Left renal cortex interstitium (tissue), 4 donors: ENCODE measurements at regions not wholly inside any gene's neighbourhood (a gene's known extent, or its start where the extent isn't known, plus 50 kb on each side); places are given as distances from the start of the nearest gene placed in this dataset.
"Not testable (repeated sequence)": the region's sequence is repeated elsewhere in the genome, so short reads cannot be mapped to it uniquely, and the experiment has no call there.

ENCODE experiments used
- DNase-seq, 4 donors: peaks; one replicate each; pipeline ENCODE4 v3.0.0-alpha.2; 2013; ENCODE audit warnings: low read depth in 4 of 4, low spot score in 2 of 4, missing footprints in 1 of 4

DNA sequence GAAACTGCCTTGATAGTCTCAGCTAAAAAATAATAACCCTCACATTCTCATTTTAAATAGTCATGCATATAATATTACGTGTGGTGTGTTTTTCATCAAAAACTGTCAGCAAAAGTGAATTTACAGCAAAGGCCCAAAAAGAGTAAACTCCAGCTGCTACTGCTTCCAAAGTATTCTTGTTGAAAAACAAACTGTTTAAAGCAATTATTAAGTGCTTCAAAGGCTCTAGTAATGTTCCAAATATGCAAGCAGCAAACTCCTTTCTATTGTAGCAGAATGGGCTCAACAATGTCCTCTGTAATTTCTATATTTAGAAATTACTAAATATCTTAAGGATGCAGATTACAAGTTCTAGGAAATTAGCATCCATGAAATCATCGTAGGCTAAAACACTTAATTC lies 280.0 kb upstream of the TBX18 start:
- no peak for DNase-seq

DNA sequence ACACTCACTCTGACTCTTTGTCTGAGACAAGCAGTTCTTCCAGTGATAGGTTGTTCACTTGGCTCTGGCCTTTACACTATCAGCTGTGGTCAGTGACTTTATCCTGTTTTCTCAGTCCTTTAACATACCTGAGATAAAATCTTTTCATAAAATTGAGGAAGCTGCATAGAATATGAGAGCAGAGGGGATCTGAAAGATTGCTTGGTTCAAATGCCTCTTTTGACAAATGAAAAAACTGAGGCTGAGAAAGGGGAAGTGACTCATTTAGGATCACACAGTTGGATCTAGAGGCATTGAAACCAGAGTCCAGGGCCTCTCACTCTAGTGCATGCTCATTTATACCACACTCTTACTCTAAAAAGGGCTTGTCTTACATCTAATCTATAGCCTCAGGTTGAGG lies 277.0 kb upstream of the TBX18 start:
- no peak for DNase-seq

DNA sequence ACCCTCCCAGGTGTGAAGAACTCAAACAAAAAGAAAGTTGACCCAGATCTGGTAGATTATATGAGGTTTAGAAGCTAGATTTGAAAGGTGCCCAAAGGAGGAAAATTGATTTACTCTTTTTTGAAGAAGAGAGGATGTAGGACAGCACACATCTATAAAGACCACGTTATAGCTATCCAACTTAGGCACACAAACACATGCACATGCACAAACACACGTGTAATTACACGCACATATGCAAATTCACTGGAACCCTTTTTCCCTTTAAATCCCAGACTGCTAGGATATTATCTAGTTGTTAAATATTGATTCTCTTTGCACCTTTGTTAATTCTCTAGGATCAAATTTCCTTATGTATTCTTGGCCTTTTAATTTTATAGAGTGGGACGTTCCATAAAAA lies 272.8 kb upstream of the TBX18 start:
- DNase-seq, result no peak

DNA sequence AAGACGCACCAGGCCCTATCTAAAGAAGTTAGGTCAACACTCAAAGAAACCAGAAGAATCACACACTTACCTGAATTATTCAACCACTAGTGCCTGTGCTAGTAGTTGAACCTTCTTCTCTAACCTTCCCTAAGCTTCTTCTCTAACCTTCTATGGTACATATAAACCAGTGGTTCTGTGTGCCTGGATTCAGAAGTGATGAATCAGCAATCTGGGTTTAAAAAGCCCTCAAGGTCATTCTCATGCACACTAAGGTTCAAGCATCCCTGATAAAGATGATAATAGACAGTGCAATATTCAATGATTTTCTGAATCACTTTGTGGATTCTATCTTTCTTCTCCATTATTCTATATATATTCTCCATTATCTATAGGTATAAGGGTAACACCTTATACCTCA lies 271.4 kb upstream of the TBX18 start:
- DNase-seq, result no peak

DNA sequence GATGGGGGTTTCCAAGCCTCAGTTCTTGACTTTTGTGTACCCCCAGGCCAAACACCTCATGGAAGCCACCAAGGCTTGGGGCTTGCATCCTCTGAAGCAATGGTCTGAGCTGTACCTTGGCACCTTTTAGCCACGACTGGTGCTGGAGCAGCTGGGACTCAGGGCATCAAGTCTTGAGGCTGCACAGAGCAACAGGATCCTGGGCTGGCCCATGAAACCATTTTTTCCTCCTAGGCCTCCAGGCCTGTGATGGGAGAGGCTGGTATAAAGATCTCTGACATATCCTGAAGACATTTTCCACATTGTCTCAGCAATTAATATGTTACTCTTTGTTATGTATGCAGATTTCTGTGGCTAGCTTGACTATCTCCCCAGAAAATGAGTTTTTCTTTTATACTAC lies 269.1 kb upstream of the TBX18 start:
- no peak for DNase-seq

DNA sequence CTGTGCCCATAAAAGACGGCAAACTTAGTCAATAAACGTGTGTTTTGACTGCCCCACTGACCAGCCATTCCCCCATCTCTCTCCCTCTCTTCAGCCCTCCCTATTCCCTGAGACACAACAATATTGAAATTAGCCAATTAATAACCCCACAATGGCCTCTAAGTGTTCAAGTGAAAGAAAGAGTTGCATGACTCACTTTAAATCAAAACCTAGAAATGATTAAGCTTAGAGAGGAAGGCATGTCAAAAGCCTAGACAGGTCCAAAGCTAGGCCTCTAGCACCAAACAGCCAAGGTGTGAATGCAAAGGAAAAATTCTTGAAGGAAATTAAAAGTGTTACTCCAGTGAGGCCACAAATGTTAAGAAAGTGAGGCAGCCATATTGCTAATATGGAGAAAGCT lies 261.6 kb upstream of the TBX18 start:
- DNase-seq, result no peak

DNA sequence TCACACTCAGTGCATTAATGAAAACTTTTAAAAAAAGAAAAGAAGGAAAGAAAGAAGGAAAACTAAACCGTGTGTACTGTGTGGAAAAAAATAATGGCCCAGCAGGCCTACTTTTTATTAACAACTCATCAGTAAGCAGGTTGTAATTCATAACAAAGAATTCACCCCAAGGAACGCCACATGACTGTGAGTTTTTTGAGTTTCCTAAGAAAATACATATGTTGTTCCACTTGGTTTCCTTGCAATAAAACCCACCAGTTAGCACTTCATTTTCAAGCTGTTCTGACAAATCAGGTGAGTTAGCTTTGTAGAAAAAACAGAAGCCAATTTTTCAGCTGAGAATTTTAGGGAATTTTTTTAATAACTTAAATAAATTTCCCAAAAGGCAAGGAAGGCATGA lies 259.3 kb upstream of the TBX18 start:
- DNase-seq, result no peak

DNA sequence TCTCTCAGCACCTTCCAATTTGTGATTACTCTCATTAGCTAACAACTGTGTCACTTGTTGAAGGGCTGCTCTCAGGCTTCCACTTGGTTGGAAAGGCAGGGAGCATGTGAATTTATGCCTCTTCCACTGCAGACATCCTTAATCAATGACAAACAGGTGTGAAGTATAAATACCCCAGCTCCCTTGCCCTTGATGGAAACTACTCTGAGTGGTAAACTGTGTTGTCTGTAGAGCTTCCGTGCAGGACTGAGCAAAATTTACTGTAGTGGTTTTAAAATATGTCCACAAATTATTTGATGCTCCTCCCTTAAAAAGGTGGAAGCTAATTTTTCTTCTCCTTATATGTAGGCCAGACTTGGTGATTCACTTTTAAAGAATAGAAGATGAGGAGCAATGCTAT lies 253.0 kb upstream of the TBX18 start:
- no peak for DNase-seq

DNA sequence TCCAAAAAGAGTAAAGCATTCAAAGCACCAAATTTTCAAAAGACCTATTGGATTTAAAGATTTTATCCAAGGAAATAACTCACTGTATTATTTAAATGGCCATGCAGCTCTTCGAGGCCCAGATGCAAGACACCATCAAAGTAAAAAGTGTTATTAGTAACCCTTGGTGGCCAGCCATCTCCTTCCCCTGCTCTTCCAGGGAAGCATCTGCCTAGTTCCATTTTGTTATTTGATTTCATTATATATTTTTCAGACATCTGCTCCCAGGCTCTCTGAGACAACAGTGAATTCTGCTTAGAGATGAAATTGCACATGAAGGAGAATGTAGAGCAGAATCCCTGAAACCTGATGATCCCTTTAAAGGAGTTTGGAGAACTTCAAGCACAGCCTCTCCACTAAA lies 252.3 kb upstream of the TBX18 start:
- no peak for DNase-seq

DNA sequence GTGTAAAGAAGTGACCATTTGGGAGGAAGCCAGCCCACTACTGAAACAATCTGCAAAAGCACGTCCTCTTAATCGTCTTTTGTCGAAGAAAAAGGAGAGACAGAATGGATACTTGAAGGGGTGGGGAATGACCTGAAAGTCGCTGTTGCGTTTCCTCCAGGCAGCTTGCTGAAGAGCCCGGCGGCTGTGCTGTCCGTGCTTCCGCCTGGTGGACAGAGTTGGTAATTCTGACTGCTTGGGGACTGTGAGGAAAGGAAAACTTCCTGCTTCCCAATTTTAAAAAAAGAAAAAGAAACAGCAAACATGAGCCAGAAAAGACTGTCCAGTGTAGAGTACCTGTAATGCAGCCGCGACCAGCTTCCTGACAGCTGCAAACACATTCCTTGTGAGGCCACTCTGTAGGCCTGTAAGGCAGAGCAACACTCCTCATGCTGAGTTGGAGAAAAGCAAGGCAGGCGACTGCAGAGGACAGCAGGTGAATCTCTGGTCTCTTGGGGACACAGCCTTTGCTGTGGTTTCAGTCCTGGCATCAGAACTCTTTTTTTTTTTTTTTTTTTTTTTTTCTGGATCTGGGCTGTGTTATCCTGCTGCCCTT lies 251.1 kb upstream of the TBX18 start:
- peak in 2 of 4 donors; percentile 26 to 41 for DNase-seq

DNA sequence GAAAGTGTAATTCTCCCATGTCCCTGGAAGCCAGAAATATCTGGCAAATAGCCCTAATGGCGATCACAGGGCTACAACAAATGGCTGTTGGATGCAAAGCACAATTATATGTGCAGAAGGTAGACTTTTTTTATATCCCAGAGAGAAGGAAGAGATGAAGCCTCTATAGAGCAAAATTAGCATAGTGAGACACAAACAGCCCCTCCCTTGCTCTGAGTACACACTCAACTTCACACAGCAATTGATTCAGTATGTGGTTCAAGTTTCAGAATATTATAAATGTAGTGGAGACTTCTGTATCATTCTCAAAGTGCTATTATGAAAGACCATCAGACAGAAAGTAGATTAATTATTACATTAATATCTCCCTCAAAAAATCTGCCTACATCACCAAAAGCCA lies 246.5 kb upstream of the TBX18 start:
- DNase-seq, result no peak

DNA sequence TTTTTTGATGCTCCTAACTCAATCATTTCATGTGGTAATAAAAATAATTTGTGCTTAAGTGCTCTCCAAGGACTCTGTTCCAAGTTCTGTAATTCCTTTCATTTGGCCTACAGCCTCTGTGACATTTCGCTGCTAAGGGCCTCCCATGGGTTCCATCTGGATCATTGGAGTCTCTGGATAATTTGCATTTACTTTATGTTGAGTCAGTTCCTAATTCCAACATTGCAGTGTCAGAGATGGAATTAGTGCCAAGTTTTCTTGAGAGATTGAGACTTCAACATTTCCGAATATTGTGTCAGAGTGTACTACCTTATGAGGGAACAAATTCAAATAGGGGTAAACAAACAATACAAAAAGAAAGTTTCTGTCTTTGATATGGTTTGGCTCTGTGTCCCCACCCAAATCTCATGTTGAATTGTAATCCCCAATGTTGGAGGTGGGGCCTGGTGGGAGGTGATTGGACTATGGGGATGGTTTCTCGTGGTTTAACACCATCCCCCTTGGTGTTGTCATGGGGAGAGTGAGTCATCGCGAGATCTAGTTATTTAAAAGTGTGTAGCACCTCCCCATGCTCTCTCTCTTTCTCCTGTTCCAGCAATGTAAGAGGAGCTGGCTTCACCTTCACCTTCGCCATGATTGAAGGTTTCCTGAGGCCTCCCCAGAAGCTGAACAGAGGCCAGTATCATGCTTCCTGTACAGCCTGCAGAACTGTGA lies 244.1 kb upstream of the TBX18 start:
- no peak for DNase-seq

DNA sequence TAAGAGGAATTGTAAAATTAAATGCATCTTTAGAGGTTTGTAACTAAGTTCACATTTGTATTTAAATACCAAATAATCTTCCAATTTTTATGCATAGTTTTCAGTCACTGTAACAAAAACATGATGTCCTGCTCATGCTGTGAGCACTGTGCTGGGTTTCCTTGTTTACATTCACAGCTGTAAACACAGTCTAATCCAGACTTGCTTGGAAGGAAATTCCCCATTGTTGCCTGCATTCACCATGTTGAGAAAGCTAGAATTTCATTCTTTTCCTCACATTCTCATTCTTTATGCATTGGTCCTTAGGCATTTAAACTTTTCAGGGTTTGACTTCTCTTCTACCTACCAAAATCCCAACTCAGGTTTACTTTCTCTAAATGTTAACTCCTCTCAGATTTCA lies 242.0 kb upstream of the TBX18 start:
- DNase-seq, result no peak

DNA sequence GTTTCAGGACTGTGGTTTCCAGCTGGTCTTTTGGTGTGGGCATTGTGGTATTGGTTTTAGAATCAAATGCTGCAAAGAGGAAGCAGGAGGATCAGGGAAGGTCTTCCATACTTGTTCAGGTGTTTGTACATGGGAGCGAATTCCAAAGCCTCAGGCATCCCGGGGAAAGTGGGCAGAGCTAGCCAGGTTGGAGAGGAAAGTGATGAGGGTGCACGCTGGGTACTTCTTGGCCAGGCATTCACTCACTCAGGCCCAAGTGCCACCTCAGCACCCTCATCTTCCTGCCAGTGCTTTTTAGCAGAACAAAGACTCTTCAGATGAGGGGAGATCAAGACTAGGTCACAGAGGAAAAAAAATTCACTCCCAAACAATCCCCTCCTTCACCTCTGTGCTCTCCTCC lies 241.1 kb upstream of the TBX18 start:
- no peak for DNase-seq

DNA sequence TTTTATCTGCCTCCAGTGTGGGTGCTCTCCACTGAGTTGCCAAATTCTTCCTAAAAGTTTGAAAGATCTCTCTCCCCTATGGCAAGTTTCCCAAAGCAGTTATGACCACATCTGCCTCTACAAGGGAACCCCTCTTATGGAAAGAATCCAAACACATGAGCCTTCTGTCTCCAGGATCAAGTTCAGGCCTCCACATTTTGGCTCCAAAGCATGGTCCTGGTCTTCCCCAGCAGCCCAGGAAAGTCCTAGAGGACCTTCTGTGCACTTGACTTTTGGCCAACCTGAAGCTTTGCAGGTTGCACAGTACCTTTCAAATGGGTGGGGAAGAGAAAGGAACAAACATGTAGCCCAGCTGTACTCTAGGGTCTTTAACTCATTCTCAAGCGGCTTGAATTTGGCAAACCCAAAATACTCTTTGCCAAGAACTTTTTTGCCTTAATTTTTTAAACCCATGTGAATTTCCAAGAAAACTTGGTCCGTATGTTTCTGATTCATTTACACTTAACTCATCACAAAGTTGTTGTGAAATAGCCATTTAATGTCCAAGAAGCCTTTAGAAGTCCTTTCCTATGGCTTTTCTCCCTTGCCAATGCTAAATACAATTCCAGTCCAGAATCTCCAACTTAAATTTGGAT lies 240.1 kb upstream of the TBX18 start:
- DNase-seq, result no peak

DNA sequence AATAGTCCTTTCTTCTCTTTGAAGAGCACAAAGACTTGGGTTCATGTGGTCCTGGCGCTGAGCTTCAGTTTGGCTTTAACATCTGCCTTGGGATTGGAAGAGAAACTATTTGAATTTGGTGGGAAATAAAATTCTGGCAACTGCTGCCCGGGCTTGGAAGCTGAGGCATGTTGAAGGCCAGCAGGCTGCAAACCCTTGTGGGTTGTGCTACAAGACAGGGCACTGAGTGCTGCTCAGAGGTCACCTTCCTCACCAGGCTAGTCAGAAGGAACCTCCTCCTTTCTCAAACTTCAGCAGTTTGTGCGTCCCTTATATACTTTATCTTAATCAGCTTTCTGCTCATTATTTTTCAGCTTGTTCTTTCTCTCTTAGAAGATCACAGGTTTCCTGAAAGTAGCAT lies 238.4 kb upstream of the TBX18 start:
- DNase-seq, result no peak

DNA sequence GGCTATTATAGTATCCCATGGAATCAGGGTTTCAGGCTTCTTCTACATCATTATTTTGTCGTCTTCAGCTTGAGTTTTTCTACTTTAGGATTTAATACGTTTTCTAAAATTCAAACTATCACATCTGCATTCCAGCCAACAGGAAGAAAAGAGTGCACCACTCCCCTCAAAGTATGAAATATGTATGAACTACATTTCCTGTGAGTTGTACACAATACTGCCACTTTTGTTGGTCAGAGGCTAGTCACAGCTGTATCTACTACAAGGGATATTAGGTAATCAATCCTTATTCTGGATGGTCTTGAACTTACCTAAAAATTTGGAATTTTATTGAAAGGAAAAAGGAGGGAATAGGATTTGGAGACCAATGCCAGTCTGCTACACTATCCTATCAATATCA lies 235.6 kb upstream of the TBX18 start:
- no peak for DNase-seq

DNA sequence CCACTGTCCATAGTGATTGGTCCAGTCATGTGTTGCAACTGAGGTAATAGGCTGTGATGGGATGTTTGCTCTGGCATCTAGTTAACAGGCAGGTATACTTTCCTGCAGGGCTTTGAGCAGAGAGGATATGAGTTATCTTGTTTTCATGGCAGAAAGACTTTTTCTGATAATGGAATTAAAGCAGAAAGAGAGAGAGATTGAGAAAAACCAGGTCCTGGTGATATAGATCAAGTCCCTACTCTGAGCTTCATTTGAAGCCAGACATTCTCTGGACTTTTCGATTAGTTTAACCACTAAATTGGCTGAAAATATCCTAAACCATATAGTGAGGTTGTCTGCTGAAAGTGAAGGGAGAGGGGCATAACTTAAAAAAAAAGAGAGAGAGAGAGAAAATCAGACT lies 233.8 kb upstream of the TBX18 start:
- DNase-seq, result no peak

DNA sequence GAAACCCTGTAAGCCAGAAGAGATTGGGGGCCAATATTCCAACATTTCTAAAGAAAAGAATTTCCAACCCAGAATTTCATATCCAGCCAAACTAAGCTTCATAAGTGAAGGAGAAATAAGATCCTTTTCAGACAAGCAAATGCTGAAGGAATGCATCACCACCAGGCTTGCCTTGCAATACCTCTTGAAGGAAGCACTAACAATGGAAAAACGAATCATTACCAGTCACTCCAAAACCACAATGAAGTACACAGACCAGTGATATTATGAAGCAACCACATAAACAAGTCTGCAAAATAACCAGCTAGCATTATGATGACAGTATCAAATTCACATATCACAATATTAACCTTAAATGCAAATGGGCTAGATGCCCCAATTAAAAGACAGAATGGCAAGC lies 224.4 kb upstream of the TBX18 start:
- not testable (repeated sequence) for DNase-seq

DNA sequence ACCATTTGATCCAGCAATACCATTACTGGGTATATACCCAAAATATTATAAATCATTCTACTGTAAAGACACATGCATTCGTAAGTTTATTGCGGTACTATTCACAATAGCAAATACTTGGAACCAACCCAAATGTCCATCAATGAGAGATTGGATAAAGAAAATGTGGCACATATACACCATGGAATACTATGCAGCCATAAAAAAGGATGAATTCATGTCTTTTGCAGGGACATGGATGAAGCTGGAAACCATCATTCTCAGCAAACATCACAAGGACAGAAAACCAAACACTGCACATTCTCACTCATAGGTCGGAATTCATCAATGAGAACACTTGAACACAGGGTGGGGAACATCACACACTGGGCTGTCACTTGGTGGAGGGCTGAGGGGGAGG lies 221.1 kb upstream of the TBX18 start:
- not testable (repeated sequence) for DNase-seq

DNA sequence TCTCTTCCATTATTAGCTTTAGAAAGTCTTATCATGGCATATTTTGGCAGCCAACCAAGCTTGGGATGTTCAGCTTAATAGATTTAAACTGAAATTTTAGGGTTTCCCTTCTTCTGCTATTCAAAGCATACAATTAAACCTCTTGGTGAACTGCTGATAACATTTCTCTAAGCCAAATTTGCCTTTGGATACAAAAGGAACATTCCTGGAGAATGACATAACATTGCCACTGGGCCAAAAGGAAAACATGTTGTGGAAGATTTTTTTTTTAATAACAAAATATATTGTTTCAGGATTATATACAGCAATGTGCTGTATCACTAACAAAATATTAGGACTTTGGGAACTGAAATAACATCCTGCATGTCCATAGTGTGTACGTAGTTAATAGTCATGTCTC lies 215.1 kb upstream of the TBX18 start:
- DNase-seq, result no peak

DNA sequence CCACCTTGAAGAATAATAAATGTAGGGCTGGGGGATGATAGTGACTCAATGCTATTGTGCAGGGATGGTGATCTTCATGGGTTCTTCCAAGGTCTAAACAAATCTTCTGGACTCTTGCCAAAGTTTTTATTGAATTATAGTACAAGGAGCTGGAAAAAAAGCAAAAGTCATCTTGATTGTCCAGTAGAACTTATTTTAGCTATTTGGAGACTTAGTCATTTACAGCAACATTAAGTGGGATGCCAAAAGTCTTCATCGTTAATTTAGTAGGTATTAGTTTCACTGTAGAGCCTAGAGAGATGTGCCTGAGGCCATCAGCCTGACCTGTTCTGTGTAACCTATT lies 212.9 kb upstream of the TBX18 start:
- no peak for DNase-seq
